ENCODE measurements at regions not wholly inside any gene's neighbourhood (a gene's known extent, or its start where the extent isn't known, plus 50 kb on each side); places are given as distances from the start of the nearest gene placed in this dataset.

DNA sequence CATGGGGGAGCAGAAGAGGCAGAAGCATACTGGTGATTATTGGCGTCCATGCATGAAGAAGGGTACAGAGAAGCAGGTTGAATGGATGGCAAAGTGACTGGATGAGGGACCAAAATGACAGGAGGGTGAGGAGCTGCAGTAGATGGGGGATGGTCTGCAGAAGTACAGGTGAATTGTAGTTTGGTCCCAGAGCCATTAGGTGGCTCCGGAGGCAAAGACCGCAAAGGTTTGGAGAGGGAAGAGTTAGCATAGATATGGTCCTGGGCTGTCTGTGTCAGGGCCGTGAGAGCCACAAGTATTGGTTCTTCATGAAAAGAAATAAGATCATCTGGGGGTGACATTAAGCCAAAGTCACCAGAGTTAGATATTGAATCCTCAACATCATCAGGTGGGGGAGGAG, 59.0 kb upstream of the ZNF726 start:
- DNase-seq (ENCODE audit: low read depth), result no peak
- TF ChIP-seq, protein P1, sequence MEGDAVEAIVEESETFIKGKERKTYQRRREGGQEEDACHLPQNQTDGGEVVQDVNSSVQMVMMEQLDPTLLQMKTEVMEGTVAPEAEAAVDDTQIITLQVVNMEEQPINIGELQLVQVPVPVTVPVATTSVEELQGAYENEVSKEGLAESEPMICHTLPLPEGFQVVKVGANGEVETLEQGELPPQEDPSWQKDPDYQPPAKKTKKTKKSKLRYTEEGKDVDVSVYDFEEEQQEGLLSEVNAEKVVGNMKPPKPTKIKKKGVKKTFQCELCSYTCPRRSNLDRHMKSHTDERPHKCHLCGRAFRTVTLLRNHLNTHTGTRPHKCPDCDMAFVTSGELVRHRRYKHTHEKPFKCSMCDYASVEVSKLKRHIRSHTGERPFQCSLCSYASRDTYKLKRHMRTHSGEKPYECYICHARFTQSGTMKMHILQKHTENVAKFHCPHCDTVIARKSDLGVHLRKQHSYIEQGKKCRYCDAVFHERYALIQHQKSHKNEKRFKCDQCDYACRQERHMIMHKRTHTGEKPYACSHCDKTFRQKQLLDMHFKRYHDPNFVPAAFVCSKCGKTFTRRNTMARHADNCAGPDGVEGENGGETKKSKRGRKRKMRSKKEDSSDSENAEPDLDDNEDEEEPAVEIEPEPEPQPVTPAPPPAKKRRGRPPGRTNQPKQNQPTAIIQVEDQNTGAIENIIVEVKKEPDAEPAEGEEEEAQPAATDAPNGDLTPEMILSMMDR (IDR thresholded peaks at IDR 0.05; ENCODE audit: insufficient read depth, low read depth, low read length), result no peak
- H3K4me3 ChIP-seq (ENCODE audit: low read depth, low read length), result no peak overlapping the region

DNA sequence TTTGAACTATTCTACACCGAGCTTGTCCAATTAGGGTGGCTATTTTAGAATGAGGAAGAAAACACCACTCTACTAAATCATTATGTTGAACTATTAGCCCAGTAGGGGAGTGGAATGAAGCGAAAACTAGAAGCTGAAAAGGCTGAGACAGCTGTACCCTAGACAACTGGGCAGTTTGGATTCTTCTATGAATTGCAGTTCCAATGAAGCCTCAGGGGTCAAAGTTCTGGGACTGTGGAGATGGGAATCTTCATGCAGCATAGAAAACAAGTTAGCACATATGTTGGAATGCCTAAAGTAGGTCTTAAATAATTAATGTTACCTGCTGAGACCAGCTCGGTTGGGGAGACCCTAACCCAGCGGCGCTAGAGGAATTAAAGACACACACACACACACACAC, 62.7 kb upstream of the ZNF726 start:
- DNase-seq (ENCODE audit: low read depth), result no peak
- TF ChIP-seq, protein P1 (IDR thresholded peaks at IDR 0.05; ENCODE audit: insufficient read depth, low read depth, low read length), result no peak
- H3K4me3 ChIP-seq (ENCODE audit: low read depth, low read length), result no peak overlapping the region

DNA sequence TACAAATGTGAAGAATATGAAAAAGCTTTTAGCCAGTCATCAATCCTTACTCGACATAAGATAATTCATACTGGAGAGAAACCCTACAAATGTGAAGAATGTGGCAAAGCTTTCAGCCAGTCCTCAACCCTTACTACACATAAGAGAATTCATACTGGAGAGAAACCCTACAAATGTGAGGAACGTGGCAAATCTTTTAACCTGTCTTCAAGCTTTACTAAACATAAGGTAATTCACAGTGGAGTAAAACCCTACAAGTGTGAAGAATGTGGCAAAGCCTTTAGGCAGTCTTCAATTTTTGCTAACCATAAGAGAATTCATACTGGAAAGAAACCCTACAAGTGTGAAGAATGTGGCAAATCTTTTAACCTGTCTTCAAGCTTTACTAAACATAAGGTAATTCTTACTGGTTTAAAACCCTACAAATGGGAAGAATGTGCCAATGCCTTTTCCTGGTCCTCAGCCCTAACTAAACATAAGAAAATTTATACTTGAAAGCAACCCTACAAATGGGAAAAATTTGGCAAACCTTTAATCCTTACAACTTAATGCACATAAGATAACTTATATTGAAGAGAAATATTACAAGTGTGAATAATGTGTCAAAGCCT, 74.1 kb upstream of the ZNF681 start:
- DNase-seq (ENCODE audit: low read depth), result no peak
- H3K4me3 ChIP-seq (ENCODE audit: low read depth, low read length), result no peak overlapping the region
- TF ChIP-seq, protein P1 (IDR thresholded peaks at IDR 0.05; ENCODE audit: insufficient read depth, low read depth, low read length), result no peak

DNA sequence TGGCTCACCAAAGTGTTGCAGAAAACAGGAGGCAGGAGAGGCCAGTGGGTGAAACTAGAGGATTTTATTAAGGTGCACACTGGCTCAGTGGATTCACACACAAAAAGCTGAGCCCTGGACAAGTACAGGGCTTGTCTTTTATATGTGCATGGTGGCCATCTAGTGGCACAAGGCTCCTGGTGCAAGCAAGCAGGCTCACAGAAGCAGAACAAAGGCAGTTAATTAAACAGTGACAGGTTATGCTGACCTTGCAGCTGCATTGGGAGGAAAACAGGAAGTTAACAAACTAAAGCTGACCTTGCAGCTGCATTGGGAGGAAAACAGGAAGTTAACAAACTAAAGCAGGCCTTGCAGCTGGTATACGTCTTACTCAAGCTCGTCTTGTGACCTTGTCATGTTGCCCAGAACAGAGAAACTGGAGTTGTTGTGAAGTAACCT, 65.3 kb upstream of the ZNF681 start:
- no peak for DNase-seq (ENCODE audit: low read depth)
- TF ChIP-seq, protein P1 (IDR thresholded peaks at IDR 0.05; ENCODE audit: insufficient read depth, low read depth, low read length), result no peak
- no peak overlapping the region for H3K4me3 ChIP-seq (ENCODE audit: low read depth, low read length)

DNA sequence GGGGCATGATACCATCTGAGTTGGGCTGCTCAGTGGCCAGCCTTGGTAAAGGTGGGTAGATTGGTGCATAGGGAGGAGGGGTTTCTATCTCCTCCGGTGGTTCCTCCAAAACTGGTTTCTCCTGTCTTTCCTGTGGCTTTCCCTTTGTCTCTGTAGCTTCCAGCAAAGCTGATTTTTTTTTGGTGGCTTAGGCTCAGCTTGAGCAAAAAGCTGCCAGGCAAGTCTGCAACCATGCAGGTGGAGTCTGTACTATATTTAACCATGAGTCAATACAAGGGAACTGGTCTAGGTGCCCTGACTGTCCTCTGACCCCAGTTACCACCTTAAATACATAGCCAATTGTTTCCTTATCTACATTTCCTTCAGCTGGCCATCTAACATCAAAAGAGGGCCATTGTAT, 64.0 kb upstream of the ZNF681 start:
- no peak for DNase-seq (ENCODE audit: low read depth)
- TF ChIP-seq, protein P1 (IDR thresholded peaks at IDR 0.05; ENCODE audit: insufficient read depth, low read depth, low read length), result no peak
- H3K4me3 ChIP-seq (ENCODE audit: low read depth, low read length), result no peak overlapping the region

DNA sequence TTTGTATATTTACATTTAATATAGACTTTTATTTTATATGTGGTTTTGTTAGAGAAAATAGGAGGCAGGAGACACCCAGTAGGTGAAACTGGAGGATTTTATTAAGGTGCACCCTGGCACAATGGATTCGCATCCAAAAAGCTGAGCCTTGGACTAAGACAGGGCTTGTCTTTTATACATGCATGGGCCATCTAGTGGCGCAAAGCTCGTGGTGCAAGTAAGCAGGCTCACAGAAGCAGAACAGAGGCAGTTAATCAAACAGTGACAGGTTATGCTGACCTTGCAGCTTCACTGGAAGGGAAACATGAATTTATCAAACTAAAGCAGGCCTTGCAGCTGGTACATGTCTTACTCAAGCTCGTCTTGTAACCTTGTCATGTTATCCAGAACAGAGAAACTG, 58.8 kb upstream of the ZNF681 start:
- TF ChIP-seq, protein P1 (IDR thresholded peaks at IDR 0.05; ENCODE audit: insufficient read depth, low read depth, low read length), result peak; percentile 50
- no peak overlapping the region for H3K4me3 ChIP-seq (ENCODE audit: low read depth, low read length)
- peak; percentile 56 for DNase-seq (ENCODE audit: low read depth)

DNA sequence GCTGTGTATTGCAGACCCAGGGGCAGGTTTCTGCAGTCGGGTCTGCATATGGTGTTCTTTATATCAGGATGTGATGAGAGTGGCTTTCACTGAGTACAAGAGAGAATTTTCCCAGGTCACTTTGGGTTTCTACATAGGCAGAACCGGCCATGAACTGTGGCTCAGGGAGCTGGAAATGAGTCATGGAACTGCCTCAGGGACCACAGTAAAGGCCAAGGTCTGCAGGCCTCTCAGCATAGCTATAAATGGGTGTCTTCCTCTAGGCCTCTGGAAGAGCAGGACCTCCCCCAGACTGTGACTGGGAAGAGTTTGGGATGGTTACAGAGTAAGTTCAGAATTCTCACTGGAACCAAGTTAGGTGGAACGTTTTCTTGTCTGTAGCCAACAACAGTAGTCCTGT, 51.8 kb upstream of the ZNF681 start:
- TF ChIP-seq, protein P1 (IDR thresholded peaks at IDR 0.05; ENCODE audit: insufficient read depth, low read depth, low read length), result no peak
- no peak for DNase-seq (ENCODE audit: low read depth)

More for the DNA sequence above, 51.8 kb upstream of the ZNF681 start:
- H3K4me3 ChIP-seq (ENCODE audit: low read depth, low read length), result no peak overlapping the region

All from fibroblast of villous mesenchyme (primary cell).